HAP-1 (cell line): ENCODE measurements at regions not wholly inside any gene's neighbourhood (a gene's known extent, or its start where the extent isn't known, plus 50 kb on each side); places are given as distances from the start of the nearest gene placed in this dataset.

Source experiments
- DNase-seq, 2 experiments: peaks; one replicate each; pipeline ENCODE4 v3.0.0-alpha.2; 2016 to 2020; ENCODE audit warnings: low spot score in 2 of 2
- H3K27me3 ChIP-seq: fragments of 250-450 bp; sonication (Bioruptor Pico); 2 replicates; pipeline ENCODE4 v1.5.1; 2020; ENCODE audit warnings: low read depth, mild to moderate bottlenecking, moderate library complexity
- H3K36me3 ChIP-seq: fragments of 250-450 bp; sonication (Bioruptor Pico); replicated peaks from 2 replicates; pipeline ENCODE4 v1.5.1; 2020; ENCODE audit warnings: mild to moderate bottlenecking
- H3K4me1 ChIP-seq: fragments of 250-450 bp; sonication (Bioruptor Pico); 2 replicates; pipeline ENCODE4 v1.5.1; 2020; ENCODE audit warnings: mild to moderate bottlenecking
- H3K4me3 ChIP-seq: fragments of 250-450 bp; sonication (Bioruptor Pico); 2 replicates; pipeline ENCODE4 v1.5.1; 2020; ENCODE audit warnings: mild to moderate bottlenecking, moderate library complexity
- H3K9me3 ChIP-seq: fragments of 250-450 bp; sonication (Bioruptor Pico); 2 replicates; pipeline ENCODE4 v1.5.1; 2020; ENCODE audit warnings: mild to moderate bottlenecking, moderate library complexity
- in situ Hi-C: fragments of 300-500 bp; cut with MboI; formaldehyde crosslinking; loops from 3 replicates; pipeline ENCODE4 v1.14.3; 2020; ENCODE audit warnings: low sequenced_read_pairs, inconsistent platforms, mixed read lengths

GRCh38 chr1:199448646-199449045 is 578.9 kb upstream of the NR5A2 start:
- DNase-seq = no peak
- Histone ChIP-seq H3K4me3 (no peak overlapping the region), H3K9me3 (no peaks in the 10 kb centered on the region), H3K36me3 (no peaks in the 10 kb centered on the region), H3K4me1 (no peaks in the 10 kb centered on the region), H3K27me3 (no peaks in the 10 kb centered on the region)
- in situ Hi-C loops = no loop called here

- H3K4me1 ChIP-seq = no peaks in the 10 kb centered on the region
- no peaks in the 10 kb centered on the region for H3K27me3 ChIP-seq
- no peaks in the 10 kb centered on the region for H3K36me3 ChIP-seq
- no peak overlapping the region for H3K4me3 ChIP-seq
- DNase-seq = no peak
- in situ Hi-C loops = no loop called here
- no peaks in the 10 kb centered on the region for H3K9me3 ChIP-seq
These were observed 578.3 kb upstream of the NR5A2 start for GRCh38 chr1:199449221-199449620.

GRCh38 chr1:199449681-199450080 is 577.8 kb upstream of the NR5A2 start:
- H3K36me3 ChIP-seq = no peaks in the 10 kb centered on the region
- H3K27me3 ChIP-seq = no peaks in the 10 kb centered on the region
- H3K9me3 ChIP-seq = no peaks in the 10 kb centered on the region
- no peak for DNase-seq
- H3K4me3 ChIP-seq = no peak overlapping the region
- no peaks in the 10 kb centered on the region for H3K4me1 ChIP-seq
- in situ Hi-C loops = loop anchor here (25.0 kb wide), 1 partner anchor 687 kb away; no protein-coding TSS in a partner anchor

GRCh38 chr1:199452627-199453026 is 574.9 kb upstream of the NR5A2 start:
- no peak overlapping the region for H3K4me3 ChIP-seq
- H3K36me3 ChIP-seq = no peaks in the 10 kb centered on the region
- no peak for DNase-seq
- in situ Hi-C loops = loop anchor here (25.0 kb wide), 1 partner anchor 690 kb away; no protein-coding TSS in a partner anchor
- no peaks in the 10 kb centered on the region for H3K27me3 ChIP-seq
- no peaks in the 10 kb centered on the region for H3K9me3 ChIP-seq
- H3K4me1 ChIP-seq = no peaks in the 10 kb centered on the region

GRCh38 chr1:199453723-199454122 is 573.8 kb upstream of the NR5A2 start:
- in situ Hi-C loops = loop anchor here (25.0 kb wide), 1 partner anchor 691 kb away; no protein-coding TSS in a partner anchor
- DNase-seq = no peak
- no peaks in the 10 kb centered on the region for H3K36me3 ChIP-seq
- H3K4me3 ChIP-seq = no peak overlapping the region
- H3K27me3 ChIP-seq = no peaks in the 10 kb centered on the region
- H3K9me3 ChIP-seq = no peaks in the 10 kb centered on the region
- H3K4me1 ChIP-seq = no peaks in the 10 kb centered on the region

- no peak for DNase-seq
- Histone ChIP-seq H3K4me3 (no peak overlapping the region), H3K27me3 (no peaks in the 10 kb centered on the region), H3K36me3 (no peaks in the 10 kb centered on the region), H3K9me3 (no peaks in the 10 kb centered on the region), H3K4me1 (no peaks in the 10 kb centered on the region)
- in situ Hi-C loops = loop anchor here (25.0 kb wide), 1 partner anchor 699 kb away; no protein-coding TSS in a partner anchor
These were observed 566.6 kb upstream of the NR5A2 start for GRCh38 chr1:199460933-199461332.

GRCh38 chr1:199463521-199464127 is 563.9 kb upstream of the NR5A2 start:
- H3K4me3 ChIP-seq = no peak overlapping the region
- no peaks in the 10 kb centered on the region for H3K27me3 ChIP-seq
- no peaks in the 10 kb centered on the region for H3K9me3 ChIP-seq
- peak; percentile 64 to 69 for DNase-seq
- in situ Hi-C loops = loop anchor here (25.0 kb wide), 1 partner anchor 701 kb away; no protein-coding TSS in a partner anchor
- no peaks in the 10 kb centered on the region for H3K4me1 ChIP-seq
- no peaks in the 10 kb centered on the region for H3K36me3 ChIP-seq

GRCh38 chr1:199466961-199467360 is 560.5 kb upstream of the NR5A2 start:
- DNase-seq = no peak
- H3K36me3 ChIP-seq = no peaks in the 10 kb centered on the region
- no peaks in the 10 kb centered on the region for H3K27me3 ChIP-seq
- H3K4me1 ChIP-seq = peaks cover 3% of the 10 kb centered on the region; the same call in 1 of the 2 replicates
- in situ Hi-C loops = loop anchor here (25.0 kb wide), 1 partner anchor 705 kb away; no protein-coding TSS in a partner anchor
- H3K9me3 ChIP-seq = no peaks in the 10 kb centered on the region
- H3K4me3 ChIP-seq = no peak overlapping the region

GRCh38 chr1:199472018-199472417 is 555.5 kb upstream of the NR5A2 start:
- DNase-seq = peak in 1 of 2 experiments; percentile 35
- H3K4me3 ChIP-seq = no peak overlapping the region
- no peaks in the 10 kb centered on the region for H3K36me3 ChIP-seq
- no peaks in the 10 kb centered on the region for H3K9me3 ChIP-seq
- in situ Hi-C loops = loop anchor here (25.0 kb wide), 1 partner anchor 710 kb away; no protein-coding TSS in a partner anchor
- peaks cover 6% of the 10 kb centered on the region for H3K4me1 ChIP-seq
- no peaks in the 10 kb centered on the region for H3K27me3 ChIP-seq

GRCh38 chr1:199472978-199473377 is 554.5 kb upstream of the NR5A2 start:
- H3K4me3 ChIP-seq = no peak overlapping the region
- in situ Hi-C loops = loop anchor here (25.0 kb wide), 1 partner anchor 711 kb away; no protein-coding TSS in a partner anchor
- no peaks in the 10 kb centered on the region for H3K27me3 ChIP-seq
- H3K4me1 ChIP-seq = peaks cover 6% of the 10 kb centered on the region
- no peaks in the 10 kb centered on the region for H3K36me3 ChIP-seq
- no peaks in the 10 kb centered on the region for H3K9me3 ChIP-seq
- DNase-seq = no peak

GRCh38 chr1:199474738-199475137 is 552.8 kb upstream of the NR5A2 start:
- in situ Hi-C loops = loop anchor here (25.0 kb wide), 1 partner anchor 712 kb away; no protein-coding TSS in a partner anchor

GRCh38 chr1:199482426-199482825 is 545.1 kb upstream of the NR5A2 start:
- no peaks in the 10 kb centered on the region for H3K4me1 ChIP-seq
- no peak overlapping the region for H3K4me3 ChIP-seq
- DNase-seq = no peak
- no peaks in the 10 kb centered on the region for H3K27me3 ChIP-seq
- no peaks in the 10 kb centered on the region for H3K9me3 ChIP-seq
- H3K36me3 ChIP-seq = no peaks in the 10 kb centered on the region
- in situ Hi-C loops = no loop called here

More at GRCh38 chr1:199474738-199475137, 552.8 kb upstream of the NR5A2 start:
- no peaks in the 10 kb centered on the region for H3K9me3 ChIP-seq
- peaks cover 6% of the 10 kb centered on the region for H3K4me1 ChIP-seq
- H3K36me3 ChIP-seq = no peaks in the 10 kb centered on the region
- no peaks in the 10 kb centered on the region for H3K27me3 ChIP-seq
- H3K4me3 ChIP-seq = no peak overlapping the region
- DNase-seq = no peak

- Histone ChIP-seq H3K36me3 (no peaks in the 10 kb centered on the region), H3K4me1 (peaks cover 5% of the 10 kb centered on the region; the same call in 1 of the 2 replicates), H3K27me3 (no peaks in the 10 kb centered on the region), H3K9me3 (no peaks in the 10 kb centered on the region), H3K4me3 (no peak overlapping the region)
- no peak for DNase-seq
- in situ Hi-C loops = no loop called here
These were observed 537.9 kb upstream of the NR5A2 start for GRCh38 chr1:199489594-199489993.

GRCh38 chr1:199490769-199491527 is 536.6 kb upstream of the NR5A2 start:
- Histone ChIP-seq H3K27me3 (no peaks in the 10 kb centered on the region), H3K4me1 (peaks cover 5% of the 10 kb centered on the region; the same call in 1 of the 2 replicates), H3K4me3 (no peak overlapping the region), H3K36me3 (no peaks in the 10 kb centered on the region), H3K9me3 (no peaks in the 10 kb centered on the region)
- in situ Hi-C loops = no loop called here
- DNase-seq = peak in 1 of 2 experiments; percentile 14
